GM18498 (cell line): ENCODE measurements at regions not wholly inside any gene's neighbourhood (a gene's known extent, or its start where the extent isn't known, plus 50 kb on each side); places are given as distances from the start of the nearest gene placed in this dataset.

Source experiments
- ATAC-seq: cut with Tn5 transposase; IDR thresholded peaks from one replicate; pipeline ENCODE4 v1.9.1; 2021; ENCODE audit warnings: mild to moderate bottlenecking, moderate library complexity; ENCODE audit not compliant: unreplicated experiment

DNA sequence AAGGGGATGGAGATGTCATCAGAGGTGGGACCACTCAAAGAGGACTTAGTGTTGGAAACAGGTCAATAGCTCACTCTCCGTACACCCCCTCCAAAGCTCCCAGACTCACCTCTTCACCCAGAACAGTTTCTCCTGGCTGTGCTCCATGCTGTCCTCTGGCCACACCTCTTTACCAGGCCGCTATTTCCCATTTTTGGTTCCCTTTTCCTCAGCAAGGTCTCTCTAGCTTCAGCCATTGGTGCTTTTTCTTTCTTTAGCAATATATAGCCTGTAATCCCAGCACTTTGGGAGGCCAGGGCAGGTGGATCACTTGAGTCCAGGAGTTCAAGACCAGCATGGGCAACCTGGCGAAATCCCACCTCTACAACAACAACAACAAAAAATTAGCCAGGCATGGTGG, 123.6 kb upstream of the SMAD3 start:
- no peak for ATAC-seq

DNA sequence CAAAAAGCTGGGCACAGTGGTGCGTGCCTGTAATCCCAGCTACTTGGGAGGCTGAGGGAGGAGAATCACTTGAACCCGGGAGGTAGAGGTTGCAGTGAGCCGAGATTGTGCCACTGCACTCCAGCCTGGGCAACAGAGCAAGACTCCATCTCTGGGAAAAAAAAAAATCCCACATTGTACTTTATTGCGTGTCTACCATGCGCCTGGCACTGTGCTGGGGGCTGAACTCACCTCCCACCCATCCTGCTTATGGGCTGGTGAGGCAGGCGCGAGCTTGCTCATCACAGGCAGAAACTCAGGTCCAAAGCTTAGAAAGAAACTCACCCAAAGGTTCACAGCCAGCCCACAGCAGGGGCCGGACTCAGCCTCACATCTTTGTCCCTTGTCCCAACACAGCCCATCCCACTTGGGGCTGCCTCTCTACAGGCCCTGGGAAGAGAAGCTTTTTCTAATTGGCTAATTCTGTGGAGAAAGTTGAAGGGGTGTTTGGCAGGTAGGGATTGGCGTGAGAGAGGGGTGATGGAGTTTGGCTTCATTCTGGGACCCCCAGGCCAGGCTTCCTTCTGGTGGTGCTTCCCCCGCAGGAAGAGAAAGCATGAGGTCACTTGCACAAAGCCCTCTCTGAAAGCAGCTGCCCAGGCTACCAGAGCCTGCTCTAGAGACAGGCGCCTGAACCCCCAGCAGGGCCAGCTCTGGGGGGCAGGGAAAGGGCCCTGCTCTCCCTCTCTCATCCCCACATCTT, 122.6 kb upstream of the SMAD3 start:
- no peak for ATAC-seq

DNA sequence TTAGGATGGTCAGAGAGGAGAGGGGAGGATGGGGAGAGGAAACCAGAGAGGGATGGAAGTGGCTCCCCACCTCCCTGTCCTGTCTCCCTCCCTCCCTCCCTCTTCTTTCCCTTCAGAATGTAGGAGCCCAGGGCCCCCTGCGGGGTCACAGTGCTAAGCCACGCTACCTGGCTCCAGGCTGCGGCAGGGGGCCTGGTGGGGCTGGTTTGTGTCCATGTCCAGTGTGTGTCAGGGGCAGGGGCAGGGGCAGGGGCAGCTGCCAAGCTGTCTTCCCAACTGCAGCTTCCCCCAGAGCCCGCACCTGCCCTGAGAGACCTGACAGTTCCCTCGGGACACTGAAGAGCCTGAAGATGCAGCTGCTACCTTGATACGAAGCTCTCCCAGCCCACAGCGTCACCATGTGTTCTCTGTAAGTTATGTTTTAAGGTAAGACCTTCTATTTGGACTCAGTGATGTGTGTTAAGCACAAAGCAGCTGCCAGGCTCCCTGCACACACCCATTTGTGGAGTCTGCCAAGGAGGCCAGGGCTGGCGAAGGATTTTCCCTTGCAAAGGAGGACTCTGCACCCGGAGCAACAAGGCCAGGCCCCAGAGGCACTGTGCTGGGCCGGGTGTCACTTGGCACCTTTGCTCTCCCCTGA, 121.8 kb upstream of the SMAD3 start:
- ATAC-seq: no peak

- no peak for ATAC-seq
These were observed 121.3 kb upstream of the SMAD3 start for GRCh38 chr15:66944121-66944520.

DNA sequence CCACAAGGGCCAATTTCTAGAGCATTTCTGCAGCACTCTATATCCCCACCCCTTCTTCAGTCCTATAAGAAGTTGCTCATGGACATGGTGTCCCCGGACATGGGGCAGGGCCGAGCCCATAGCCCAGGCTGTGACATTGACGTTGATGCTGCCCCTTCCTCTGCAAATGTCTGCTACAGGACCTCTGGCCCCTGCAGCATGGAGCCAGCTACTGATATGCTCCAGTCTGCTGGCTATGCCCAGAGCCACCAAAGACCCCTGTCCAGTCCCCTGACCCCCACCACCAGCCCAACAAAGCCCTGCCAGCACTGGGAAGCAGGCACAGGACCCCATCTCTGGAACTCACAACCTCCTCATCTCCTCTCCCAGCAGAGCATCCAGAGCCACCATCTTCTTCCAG, 120.1 kb upstream of the SMAD3 start:
- no peak for ATAC-seq

DNA sequence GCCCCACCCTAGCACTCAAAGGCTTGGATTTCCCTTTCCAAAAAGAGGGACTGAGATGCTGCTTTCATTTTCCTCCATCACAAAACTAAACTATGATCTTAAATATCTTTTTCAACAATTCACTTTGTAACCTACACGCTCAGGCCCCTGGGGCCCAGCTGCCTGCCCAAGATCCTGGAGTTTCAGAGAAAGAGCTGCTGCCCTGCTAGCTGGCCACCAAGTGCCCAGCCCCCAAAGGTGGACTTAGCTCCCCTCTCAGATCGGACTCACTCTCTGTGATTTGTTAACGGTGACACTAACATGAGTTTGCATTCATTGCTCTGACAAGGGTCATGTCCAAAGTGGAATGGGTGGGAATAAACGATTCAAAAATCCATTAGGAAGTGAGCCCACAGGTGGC, 119.6 kb upstream of the SMAD3 start:
- ATAC-seq: no peak

DNA sequence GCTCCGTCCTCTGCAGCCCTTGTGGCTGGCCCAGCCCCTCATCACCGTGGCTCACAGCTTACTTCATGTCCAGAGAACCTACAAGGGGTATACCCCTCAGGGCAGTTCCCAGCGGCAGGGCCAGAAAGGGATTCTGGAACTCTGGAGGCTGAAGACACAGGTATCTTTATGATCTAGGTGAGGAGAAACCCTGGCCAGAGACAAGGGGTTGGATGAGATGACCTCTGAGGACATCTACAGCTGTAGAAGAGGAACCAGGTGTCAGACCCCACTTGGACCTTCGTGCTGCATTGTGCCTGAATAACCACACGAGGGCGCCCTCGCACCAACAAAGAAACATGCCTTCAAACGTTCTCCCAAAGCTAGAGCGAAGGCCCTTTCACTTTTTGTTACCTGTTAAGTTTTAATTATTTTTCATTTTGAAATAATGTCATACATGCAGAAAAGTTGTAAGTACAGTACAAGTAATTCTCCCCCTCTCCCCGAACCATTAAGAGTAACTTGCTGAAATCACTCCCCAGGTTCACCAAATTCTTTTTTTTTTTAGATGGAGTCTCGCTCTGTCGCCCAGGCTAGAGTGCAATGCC, 118.7 kb upstream of the SMAD3 start:
- no peak for ATAC-seq

DNA sequence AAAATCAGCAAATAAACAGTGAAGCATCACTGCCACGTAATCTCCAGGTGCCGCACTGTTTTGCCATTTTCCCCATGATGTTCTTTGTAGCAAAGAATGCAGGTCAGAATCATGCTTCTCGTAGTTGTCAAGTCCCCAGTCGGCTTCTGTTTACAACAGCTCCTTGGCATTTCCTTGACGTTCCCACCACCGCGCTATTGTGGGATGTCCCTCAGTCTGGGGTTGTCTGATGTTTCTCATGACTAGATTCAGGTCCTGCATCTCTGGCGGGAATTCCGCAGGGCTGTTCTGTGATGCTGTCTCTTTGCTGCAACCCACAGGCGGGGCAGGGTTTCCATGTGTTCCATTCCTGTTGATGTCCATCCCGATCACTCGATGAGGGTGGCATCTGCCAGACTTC, 117.9 kb upstream of the SMAD3 start:
- ATAC-seq: no peak

DNA sequence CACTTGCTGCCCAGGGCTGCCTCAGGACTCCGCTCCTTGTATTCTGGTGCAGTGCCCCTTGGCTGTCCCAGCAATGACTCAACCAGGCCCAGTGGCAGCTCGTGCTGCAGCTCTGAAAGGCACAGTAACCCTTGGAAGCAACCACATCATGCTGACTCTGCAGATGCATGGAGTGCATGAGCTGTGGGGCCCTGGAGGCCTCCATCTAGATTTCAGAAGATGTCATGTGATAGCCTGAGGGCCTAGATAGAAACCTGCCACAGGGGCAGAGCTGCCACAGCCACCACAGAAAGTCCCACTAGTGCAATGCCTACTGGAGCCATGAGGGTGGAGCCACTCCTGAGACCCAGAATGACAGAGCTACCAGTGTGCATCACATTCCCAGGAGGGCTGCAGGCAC, 117.1 kb upstream of the SMAD3 start:
- ATAC-seq: no peak

GRCh38 chr15:66950114-66950513, 115.3 kb upstream of the SMAD3 start:
- no peak for ATAC-seq

DNA sequence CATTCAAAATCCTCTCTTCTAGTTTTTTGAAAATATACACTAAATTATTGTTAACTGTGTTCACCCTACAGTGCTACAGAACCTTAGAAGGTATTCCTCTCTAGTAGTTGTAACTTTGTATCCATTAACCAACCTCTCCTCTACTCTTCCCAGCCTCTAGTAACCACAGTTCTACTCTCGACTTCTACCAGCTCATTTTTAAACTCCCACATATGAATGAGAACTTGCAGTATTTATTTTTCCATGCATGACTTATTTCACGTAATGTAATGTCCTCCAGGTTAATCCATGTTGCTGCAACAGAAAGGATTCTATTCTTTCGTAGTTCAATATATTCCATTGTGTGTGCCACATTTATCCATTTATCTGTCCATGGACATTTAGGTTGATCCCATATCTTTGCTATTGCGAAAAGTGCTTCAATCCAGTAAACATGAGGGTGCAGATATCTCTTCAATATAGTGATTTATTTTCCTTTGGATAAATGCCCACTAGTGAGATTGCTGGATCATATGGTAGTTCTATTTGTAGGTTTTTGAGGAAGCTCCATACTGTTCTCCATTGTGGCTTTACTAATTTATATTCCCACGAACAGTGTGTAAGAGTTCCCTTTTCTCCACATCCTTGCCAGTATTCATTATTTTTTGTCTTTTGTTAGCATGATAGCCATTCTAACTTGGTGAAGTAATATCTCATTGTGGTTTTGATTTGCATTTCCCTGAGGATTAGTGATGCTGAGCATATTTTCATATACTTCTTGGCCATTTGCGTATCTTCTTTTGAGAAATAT, 113.7 kb upstream of the SMAD3 start:
- no peak for ATAC-seq

GRCh38 chr15:66952756-66953522, 112.5 kb upstream of the SMAD3 start:
- no peak for ATAC-seq

DNA sequence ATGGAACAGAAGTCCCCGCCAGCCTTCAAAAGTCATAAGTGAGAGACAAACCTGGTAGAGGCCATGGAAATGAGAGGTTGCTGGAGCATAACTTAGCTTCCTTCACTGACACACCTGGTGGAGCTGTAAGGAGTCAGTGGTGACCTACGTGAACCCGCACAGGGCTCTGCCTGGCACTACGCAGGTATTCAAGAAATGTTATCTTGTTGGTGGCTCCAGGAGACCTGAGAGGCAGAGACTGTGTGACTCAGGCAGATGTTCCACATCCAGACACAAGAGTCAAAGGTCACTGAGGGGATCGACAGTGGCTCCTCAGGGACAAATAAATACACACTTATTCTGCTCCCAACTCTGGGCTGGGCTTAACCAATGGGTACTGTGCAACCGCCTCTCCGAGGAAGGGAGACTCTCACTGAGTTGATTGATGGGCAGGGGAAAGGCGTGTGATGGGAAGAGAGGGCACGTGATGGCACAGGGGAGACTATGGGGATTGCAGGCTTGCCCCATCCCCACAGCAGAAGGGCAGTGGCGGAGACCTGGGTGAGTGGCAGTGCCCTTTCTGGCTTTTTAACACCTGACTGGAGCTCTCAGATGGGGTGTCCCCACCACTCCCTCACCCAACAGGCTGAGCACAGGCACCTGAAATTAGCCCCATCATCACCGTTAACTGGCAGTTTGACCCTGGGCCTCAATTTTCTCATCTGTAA, 111.7 kb upstream of the SMAD3 start:
- ATAC-seq: no peak

DNA sequence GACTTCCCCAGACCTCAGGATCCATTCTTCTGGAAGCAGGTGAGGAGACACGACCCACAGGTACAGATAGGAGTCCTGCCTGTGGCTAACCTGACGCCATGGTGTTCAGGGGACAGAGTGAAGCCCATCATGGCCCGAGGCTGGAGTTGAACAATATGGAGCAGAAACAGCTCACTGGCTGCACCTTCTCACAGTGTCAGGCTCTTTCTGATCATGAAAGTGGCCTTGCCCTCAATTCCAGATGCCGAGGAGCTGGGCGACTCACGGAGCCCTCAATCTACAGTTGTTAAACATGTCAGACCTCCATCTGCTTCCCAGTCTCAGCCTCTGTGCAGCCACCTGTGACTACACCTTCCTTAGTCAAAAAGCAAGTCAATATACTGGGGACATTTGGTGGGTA, 110.8 kb upstream of the SMAD3 start:
- ATAC-seq: no peak

GRCh38 chr15:66955001-66955516, 110.3 kb upstream of the SMAD3 start:
- no peak for ATAC-seq

GRCh38 chr15:66955871-66956585, 109.4 kb upstream of the SMAD3 start:
- no peak for ATAC-seq

DNA sequence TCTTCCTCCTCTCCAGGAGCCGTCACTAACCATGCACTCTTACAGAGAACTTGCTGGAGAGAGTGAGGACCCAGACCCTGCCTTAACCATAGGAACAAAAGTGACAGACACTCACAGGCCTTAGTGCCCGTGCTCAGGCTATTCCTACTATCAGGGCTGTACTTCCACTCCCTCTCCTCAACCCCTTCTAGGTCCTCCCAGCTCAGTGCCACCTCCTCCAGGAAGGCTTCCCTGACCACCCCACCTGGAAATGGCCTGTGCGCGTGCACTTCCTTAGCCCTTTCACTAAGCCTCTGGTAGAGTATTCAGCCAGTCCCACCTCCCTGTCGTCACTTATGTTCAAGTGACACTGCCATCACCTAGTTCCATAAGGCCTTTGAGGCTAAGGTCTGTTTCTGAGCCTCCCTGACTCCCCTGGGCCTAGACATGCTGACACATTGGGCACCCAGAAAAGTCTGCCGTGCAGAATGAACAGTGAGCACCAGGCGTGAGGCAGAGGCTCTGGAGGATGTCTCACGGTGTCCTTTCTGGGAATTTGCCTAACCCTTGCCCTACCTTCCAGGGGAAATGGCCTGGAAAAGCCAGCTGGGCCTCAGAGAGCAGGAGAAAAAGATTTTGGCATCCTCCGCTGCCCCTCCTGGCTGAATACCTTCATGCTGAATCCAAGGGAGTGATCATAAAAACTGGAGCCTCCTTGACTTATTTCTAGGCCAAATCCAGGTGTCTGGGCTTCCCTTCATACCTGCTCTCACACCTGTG, 108.6 kb upstream of the SMAD3 start:
- no peak for ATAC-seq

DNA sequence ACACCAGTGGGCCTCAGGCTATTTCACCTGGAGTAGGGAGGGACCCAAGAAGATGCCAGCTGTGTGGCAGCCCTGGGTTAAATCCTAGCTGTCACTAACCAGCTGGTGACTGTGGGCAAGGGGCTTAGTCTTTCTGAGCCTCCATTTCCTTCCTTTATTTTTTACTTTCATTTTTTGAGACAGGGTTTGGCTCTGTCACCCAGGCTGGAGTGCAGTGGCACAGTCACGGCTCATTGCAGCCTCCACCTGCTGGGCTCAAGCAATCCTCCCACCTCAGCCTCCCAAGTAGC, 108.0 kb upstream of the SMAD3 start:
- ATAC-seq: no peak

GRCh38 chr15:66959066-66959465, 106.3 kb upstream of the SMAD3 start:
- no peak for ATAC-seq
